ENCODE measurements at regions not wholly inside any gene's neighbourhood (a gene's known extent, or its start where the extent isn't known, plus 50 kb on each side); places are given as distances from the start of the nearest gene placed in this dataset.

- no peaks in the 10 kb centered on the region for H3K4me1 ChIP-seq
- WGBS, 3 donors = 66 to 79% (median 67%) methylated on average over 6 of the region's 6 CpGs
- H3K4me3 ChIP-seq = no peak overlapping the region
- no peak for TF ChIP-seq CTCF (IDR thresholded peaks at IDR 0.05)
- ATAC-seq (no peak), DNase-seq (no peak)
- no peak overlapping the region for H3K27ac ChIP-seq
- no peaks in the 10 kb centered on the region for H3K27me3 ChIP-seq (ENCODE audit: insufficient read depth in 3 of 3, low read length in 2 of 3)
- no peaks in the 10 kb centered on the region for H3K36me3 ChIP-seq (ENCODE audit: insufficient read depth in 1 of 2, low read depth in 1 of 2)
- no peaks in the 10 kb centered on the region for H3K9me3 ChIP-seq
- intact Hi-C loops (cut with DNase I) = no loop called here
Measured at GRCh38 chr2:139293992-139294548, 513.9 kb upstream of the NXPH2 start.

- no peak for DNase-seq
- no peak overlapping the region for H3K27ac ChIP-seq
- no peaks in the 10 kb centered on the region for H3K4me1 ChIP-seq
- no peak for ATAC-seq
- no peaks in the 10 kb centered on the region for H3K36me3 ChIP-seq (ENCODE audit: insufficient read depth in 1 of 2, low read depth in 1 of 2)
- H3K9me3 ChIP-seq = no peaks in the 10 kb centered on the region
- H3K4me3 ChIP-seq = no peak overlapping the region
- no peak for TF ChIP-seq CTCF (IDR thresholded peaks at IDR 0.05)
- intact Hi-C loops (cut with DNase I) = no loop called here
- H3K27me3 ChIP-seq (ENCODE audit: insufficient read depth in 3 of 3, low read length in 2 of 3) = no peaks in the 10 kb centered on the region
- 66 to 72% (median 68%) methylated on average over 2 of the region's 2 CpGs for WGBS, 3 donors
Measured at GRCh38 chr2:139281124-139281523, 500.9 kb upstream of the NXPH2 start.

- H3K36me3 ChIP-seq (ENCODE audit: insufficient read depth in 1 of 2, low read depth in 1 of 2) = no peaks in the 10 kb centered on the region
- intact Hi-C loops (cut with DNase I) = no loop called here
- H3K27ac ChIP-seq = no peak overlapping the region
- ATAC-seq (no peak), DNase-seq (no peak)
- H3K4me1 ChIP-seq = no peaks in the 10 kb centered on the region
- no peaks in the 10 kb centered on the region for H3K27me3 ChIP-seq (ENCODE audit: insufficient read depth in 3 of 3, low read length in 2 of 3)
- WGBS, 3 donors = 43 to 75% (median 54%) methylated on average over 1 of the region's 1 CpG
- H3K9me3 ChIP-seq = no peaks in the 10 kb centered on the region
- TF ChIP-seq CTCF (IDR thresholded peaks at IDR 0.05) = no peak
- no peak overlapping the region for H3K4me3 ChIP-seq
Measured at GRCh38 chr2:139271879-139272278, 491.7 kb upstream of the NXPH2 start.

- no peak for DNase-seq
- Histone ChIP-seq H3K36me3 (ENCODE audit: insufficient read depth in 1 of 2, low read depth in 1 of 2) (no peaks in the 10 kb centered on the region), H3K27ac (no peak overlapping the region), H3K4me1 (no peaks in the 10 kb centered on the region), H3K9me3 (no peaks in the 10 kb centered on the region), H3K27me3 (ENCODE audit: insufficient read depth in 3 of 3, low read length in 2 of 3) (no peaks in the 10 kb centered on the region), H3K4me3 (no peak overlapping the region)
- TF ChIP-seq CTCF (IDR thresholded peaks at IDR 0.05) = no peak
- WGBS, 3 donors = 91 to 98% (median 93%) methylated on average over 2 of the region's 2 CpGs
- no peak for ATAC-seq
- intact Hi-C loops (cut with DNase I) = no loop called here
Measured at GRCh38 chr2:139271149-139271548, 491.0 kb upstream of the NXPH2 start.

GRCh38 chr2:139260052-139260430 is 479.9 kb upstream of the NXPH2 start:
- no peaks in the 10 kb centered on the region for H3K27me3 ChIP-seq (ENCODE audit: insufficient read depth in 3 of 3, low read length in 2 of 3)
- intact Hi-C loops (cut with DNase I) = no loop called here
- 72 to 80% (median 75%) methylated on average over 2 of the region's 2 CpGs for WGBS, 3 donors
- DNase-seq (no peak), ATAC-seq (no peak)
- no peak for TF ChIP-seq CTCF (IDR thresholded peaks at IDR 0.05)
- H3K4me3 ChIP-seq = no peak overlapping the region
- H3K4me1 ChIP-seq = no peaks in the 10 kb centered on the region
- H3K9me3 ChIP-seq = no peaks in the 10 kb centered on the region
- no peak overlapping the region for H3K27ac ChIP-seq
- no peaks in the 10 kb centered on the region for H3K36me3 ChIP-seq (ENCODE audit: insufficient read depth in 1 of 2, low read depth in 1 of 2)

All from psoas muscle (tissue), 7 donors.